SK-N-SH (cell line): ENCODE measurements at regions not wholly inside any gene's neighbourhood (a gene's known extent, or its start where the extent isn't known, plus 50 kb on each side); places are given as distances from the start of the nearest gene placed in this dataset.

ENCODE experiments used
- CHD2 ChIP-seq: fragments of 150-350 bp; IDR thresholded peaks from 2 replicates; pipeline ENCODE4 v1.6.1; 2018; ENCODE audit warnings: low read length; ENCODE audit not compliant: partially characterized antibody
- CTCF ChIP-seq: fragments of 200-600 bp; sonication (generic); IDR thresholded peaks from 2 replicates; pipeline ENCODE4 v1.6.1; 2017; ENCODE audit warnings: antibody characterized with exemption, mild to moderate bottlenecking, moderate library complexity
- ELF1 ChIP-seq: IDR thresholded peaks from 2 replicates; pipeline ENCODE4 v1.4.0; 2012
- EP300 ChIP-seq, 2 experiments: IDR thresholded peaks; 2 replicates each; pipeline versions ENCODE4 v1.4.0 to v1.6.1; 2012; ENCODE audit warnings: borderline replicate concordance in 1 of 2, low read depth in 1 of 2, low read length in 1 of 2
- FOXM1 ChIP-seq: IDR thresholded peaks from 2 replicates; pipeline ENCODE4 v1.4.0; 2012; ENCODE audit warnings: low read depth, mild to moderate bottlenecking
- GABPA ChIP-seq: IDR thresholded peaks from 2 replicates; pipeline ENCODE4 v1.4.0; 2012; ENCODE audit warnings: low read depth, mild to moderate bottlenecking
- GATA2 ChIP-seq: sonication (generic); formaldehyde crosslinking; IDR thresholded peaks from 2 replicates; pipeline ENCODE4 v1.5.0; 2020; ENCODE audit warnings: mild to moderate bottlenecking, missing genetic modification reagents
- IRF3 ChIP-seq: fragments of 150-350 bp; IDR thresholded peaks from 2 replicates; pipeline ENCODE4 v1.6.1; 2016; ENCODE audit warnings: mild to moderate bottlenecking, low read depth, low read length
- MAX ChIP-seq: IDR thresholded peaks from 2 replicates; pipeline ENCODE4 v1.4.0; 2012; ENCODE audit warnings: low read depth
- MEF2A ChIP-seq: IDR thresholded peaks from 2 replicates; pipeline ENCODE4 v1.4.0; 2012; ENCODE audit warnings: low read depth, borderline replicate concordance
- MXI1 ChIP-seq: IDR thresholded peaks from 2 replicates; pipeline ENCODE4 v1.6.1; 2012; ENCODE audit warnings: mild to moderate bottlenecking, low read depth, low read length, improper control_type of control experiment
- PBX3 ChIP-seq: IDR thresholded peaks from 2 replicates; pipeline ENCODE4; 2012
- POLR2AphosphoS5 ChIP-seq: IDR thresholded peaks from 2 replicates; pipeline ENCODE4 v1.6.1; 2012; ENCODE audit warnings: low read depth, low read length
- REST ChIP-seq: IDR thresholded peaks from 2 replicates; pipeline ENCODE4 v1.6.1; 2012; ENCODE audit warnings: mild to moderate bottlenecking, low read depth, low read length, moderate library complexity
- SIN3A ChIP-seq: IDR thresholded peaks from 2 replicates; pipeline ENCODE4 v1.6.1; 2012; ENCODE audit warnings: low read depth, mild to moderate bottlenecking, low read length, moderate library complexity, borderline replicate concordance
- SMC3 ChIP-seq: IDR thresholded peaks from 2 replicates; pipeline ENCODE4 v1.6.1; 2012; ENCODE audit warnings: low read depth, low read length, improper control_type of control experiment
- TAF1 ChIP-seq: IDR thresholded peaks from 2 replicates; pipeline ENCODE4 v1.6.1; 2012; ENCODE audit warnings: low read depth, mild to moderate bottlenecking, low read length, moderate library complexity, borderline replicate concordance
- TCF12 ChIP-seq: IDR thresholded peaks from 2 replicates; pipeline ENCODE4 v1.4.0; 2012
- YY1 ChIP-seq: IDR thresholded peaks from 2 replicates; pipeline ENCODE4 v1.4.0; 2012; ENCODE audit warnings: low read depth, mild to moderate bottlenecking
- ZBTB33 ChIP-seq: IDR thresholded peaks from 2 replicates; pipeline ENCODE4 v1.4.0; 2012; ENCODE audit warnings: low read depth, borderline replicate concordance

GRCh38 chr10:4131407-4132215, 346.6 kb upstream of the KLF6 start (continued):
- TF ChIP-seq ZBTB33 (peak; percentile 65; the same call in 1 of the 2 replicates), CHD2 (no peak), EP300 (IDR thresholded peaks at IDR 0.05; ENCODE audit: borderline replicate concordance in 1 of 2, low read depth in 1 of 2, low read length in 1 of 2) (peak; percentile 25 to 93; a peak in 3 of 4 replicates), CTCF (no peak), PBX3 (peak; percentile 67), IRF3 (no peak), MAX (no peak), TAF1 (no peak; the same call in 1 of the 2 replicates), TCF12 (peak; percentile 90), MXI1 (no peak), GATA2 (CRISPR knock-in tag) (no peak), ELF1 (no peak), POLR2AphosphoS5 (peak; percentile 67; the same call in 1 of the 2 replicates), YY1 (no peak), GABPA (no peak), SMC3 (no peak), MEF2A (peak; percentile 96), FOXM1 (peak; percentile 85; the same call in 1 of the 2 replicates), SIN3A (no peak), REST (no peak)
- TF ChIP-seq, all 33 proteins: peak for 11
